ENCODE measurements at regions not wholly inside any gene's neighbourhood (a gene's known extent, or its start where the extent isn't known, plus 50 kb on each side); places are given as distances from the start of the nearest gene placed in this dataset.

- DNase-seq (ENCODE audit: low spot score): no peak
- H3K27ac Mint-ChIP-seq: no peak overlapping the region
- H3K27me3 Mint-ChIP-seq (ENCODE audit: insufficient read depth, low read depth): no peaks in the 10 kb centered on the region
- peaks cover 2% of the 10 kb centered on the region for H3K9me3 Mint-ChIP-seq
- no peak for TF ChIP-seq EZH2 (IDR thresholded peaks at IDR 0.05)
- TF ChIP-seq CTCF (IDR thresholded peaks at IDR 0.05): no peak
- TF ChIP-seq EZH2phosphoT487 (IDR thresholded peaks at IDR 0.05): no peak
- no peak overlapping the region for H2AFZ ChIP-seq (replicated peaks)
- H3K79me2 ChIP-seq (ENCODE audit: low read depth): no peaks in the 10 kb centered on the region
- no peaks in the 10 kb centered on the region for H3K9me3 ChIP-seq (ENCODE audit: low read depth)
- H3K4me1 Mint-ChIP-seq: peaks cover 4% of the 10 kb centered on the region
- no peaks in the 10 kb centered on the region for H3K36me3 ChIP-seq
- no peaks in the 10 kb centered on the region for H3K27me3 ChIP-seq
- H3K27ac ChIP-seq: no peak overlapping the region
- no peaks in the 10 kb centered on the region for H3F3A ChIP-seq (ENCODE audit: low read depth)
- no peak overlapping the region for H3K4me3 ChIP-seq
- H3K9ac ChIP-seq: no peak overlapping the region
- no peaks in the 10 kb centered on the region for H3K4me1 ChIP-seq
- no peak overlapping the region for H3K4me2 ChIP-seq
- H3K36me3 Mint-ChIP-seq: no peaks in the 10 kb centered on the region
- H4K20me1 ChIP-seq (ENCODE audit: low read depth): no peaks in the 10 kb centered on the region
- no peak overlapping the region for H3K4me3 Mint-ChIP-seq
These were observed 541.8 kb upstream of the NRSN1 start for GRCh38 chr6:23584134-23584763.

GRCh38 chr6:23587582-23587981 lies 538.4 kb upstream of the NRSN1 start:
- Mint-ChIP-seq H3K9me3 (peaks cover 2% of the 10 kb centered on the region), H3K36me3 (no peaks in the 10 kb centered on the region), H3K4me1 (peaks cover 18% of the 10 kb centered on the region), H3K27ac (no peak overlapping the region), H3K27me3 (ENCODE audit: insufficient read depth, low read depth) (no peaks in the 10 kb centered on the region), H3K4me3 (no peak overlapping the region)
- no peak overlapping the region for H2AFZ ChIP-seq (replicated peaks)
- H3K27ac ChIP-seq: no peak overlapping the region
- no peak overlapping the region for H3K4me3 ChIP-seq
- TF ChIP-seq CTCF (IDR thresholded peaks at IDR 0.05) (no peak), EZH2phosphoT487 (IDR thresholded peaks at IDR 0.05) (no peak), EZH2 (IDR thresholded peaks at IDR 0.05) (no peak)
- no peaks in the 10 kb centered on the region for H3K27me3 ChIP-seq
- H3K36me3 ChIP-seq: no peaks in the 10 kb centered on the region
- DNase-seq (ENCODE audit: low spot score): no peak
- no peak overlapping the region for H3K4me2 ChIP-seq
- H3K79me2 ChIP-seq (ENCODE audit: low read depth): no peaks in the 10 kb centered on the region
- no peaks in the 10 kb centered on the region for H4K20me1 ChIP-seq (ENCODE audit: low read depth)
- no peaks in the 10 kb centered on the region for H3K9me3 ChIP-seq (ENCODE audit: low read depth)
- no peaks in the 10 kb centered on the region for H3F3A ChIP-seq (ENCODE audit: low read depth)
- no peak overlapping the region for H3K9ac ChIP-seq
- no peaks in the 10 kb centered on the region for H3K4me1 ChIP-seq

- peak overlapping the region; percentile 16 for H3K27ac Mint-ChIP-seq
- Histone ChIP-seq H3K36me3 (no peaks in the 10 kb centered on the region), H3K9me3 (ENCODE audit: low read depth) (no peaks in the 10 kb centered on the region), H4K20me1 (ENCODE audit: low read depth) (no peaks in the 10 kb centered on the region), H2AFZ (replicated peaks) (no peak overlapping the region), H3K27me3 (no peaks in the 10 kb centered on the region), H3K9ac (no peak overlapping the region), H3F3A (ENCODE audit: low read depth) (no peaks in the 10 kb centered on the region), H3K79me2 (ENCODE audit: low read depth) (no peaks in the 10 kb centered on the region), H3K27ac (no peak overlapping the region), H3K4me1 (no peaks in the 10 kb centered on the region), H3K4me2 (no peak overlapping the region), H3K4me3 (no peak overlapping the region)
- DNase-seq (ENCODE audit: low spot score): no peak
- H3K36me3 Mint-ChIP-seq: no peaks in the 10 kb centered on the region
- peaks cover 3% of the 10 kb centered on the region for H3K27me3 Mint-ChIP-seq (ENCODE audit: insufficient read depth, low read depth)
- peaks cover 7% of the 10 kb centered on the region for H3K9me3 Mint-ChIP-seq
- no peak overlapping the region for H3K4me3 Mint-ChIP-seq
- peaks cover 15% of the 10 kb centered on the region for H3K4me1 Mint-ChIP-seq
- no peak for TF ChIP-seq CTCF (IDR thresholded peaks at IDR 0.05)
- no peak for TF ChIP-seq EZH2 (IDR thresholded peaks at IDR 0.05)
- TF ChIP-seq EZH2phosphoT487 (IDR thresholded peaks at IDR 0.05): no peak
These were observed 536.2 kb upstream of the NRSN1 start for GRCh38 chr6:23589811-23590210.

Measured in neural progenitor cell (in vitro differentiated cells).